Type B pancreatic cell (in vitro differentiated cells): ENCODE measurements at regions not wholly inside any gene's neighbourhood (a gene's known extent, or its start where the extent isn't known, plus 50 kb on each side); places are given as distances from the start of the nearest gene placed in this dataset.

Source experiments
- DNase-seq: peaks from one replicate; pipeline ENCODE4 v3.0.0; 2021; ENCODE audit warnings: mixed read lengths; ENCODE audit not compliant: unreplicated experiment; ENCODE audit errors: extremely low spot score
- H3K27ac Mint-ChIP-seq: 2 replicates; pipeline ENCODE4 v1.8.0; 2021; ENCODE audit warnings: mild to moderate bottlenecking, mixed read lengths
- H3K27me3 Mint-ChIP-seq: 2 replicates; pipeline ENCODE4 v1.8.0; 2021; ENCODE audit warnings: mixed read lengths
- H3K36me3 Mint-ChIP-seq: 2 replicates; pipeline ENCODE4 v1.8.0; 2021; ENCODE audit warnings: mixed read lengths
- H3K4me1 Mint-ChIP-seq: one replicate; pipeline ENCODE4 v1.8.0; 2021; ENCODE audit warnings: mixed read lengths; ENCODE audit not compliant: unreplicated experiment
- H3K4me3 Mint-ChIP-seq: 2 replicates; pipeline ENCODE4 v1.8.0; 2021; ENCODE audit warnings: mild to moderate bottlenecking, mixed read lengths
- H3K9me3 Mint-ChIP-seq: 2 replicates; pipeline ENCODE4 v1.8.0; 2021; ENCODE audit warnings: mixed read lengths
- TF ChIP-seq, protein P1 (sequence below): fragments of 200-600 bp; sonication (generic); conservative IDR thresholded peaks from 2 replicates; pipeline ENCODE4 v1.5.0; 2021; ENCODE audit warnings: antibody characterized with exemption, mild to moderate bottlenecking

GRCh38 chr2:224143526-224143925, 104.4 kb upstream of the SERPINE2 start:
- Mint-ChIP-seq H3K4me1 (peaks cover 17% of the 10 kb centered on the region), H3K9me3 (peaks cover 4% of the 10 kb centered on the region), H3K36me3 (peaks cover 4% of the 10 kb centered on the region), H3K27ac (no peak overlapping the region), H3K4me3 (no peak overlapping the region), H3K27me3 (peaks cover 23% of the 10 kb centered on the region)
- DNase-seq: no peak
- TF ChIP-seq, protein P1, sequence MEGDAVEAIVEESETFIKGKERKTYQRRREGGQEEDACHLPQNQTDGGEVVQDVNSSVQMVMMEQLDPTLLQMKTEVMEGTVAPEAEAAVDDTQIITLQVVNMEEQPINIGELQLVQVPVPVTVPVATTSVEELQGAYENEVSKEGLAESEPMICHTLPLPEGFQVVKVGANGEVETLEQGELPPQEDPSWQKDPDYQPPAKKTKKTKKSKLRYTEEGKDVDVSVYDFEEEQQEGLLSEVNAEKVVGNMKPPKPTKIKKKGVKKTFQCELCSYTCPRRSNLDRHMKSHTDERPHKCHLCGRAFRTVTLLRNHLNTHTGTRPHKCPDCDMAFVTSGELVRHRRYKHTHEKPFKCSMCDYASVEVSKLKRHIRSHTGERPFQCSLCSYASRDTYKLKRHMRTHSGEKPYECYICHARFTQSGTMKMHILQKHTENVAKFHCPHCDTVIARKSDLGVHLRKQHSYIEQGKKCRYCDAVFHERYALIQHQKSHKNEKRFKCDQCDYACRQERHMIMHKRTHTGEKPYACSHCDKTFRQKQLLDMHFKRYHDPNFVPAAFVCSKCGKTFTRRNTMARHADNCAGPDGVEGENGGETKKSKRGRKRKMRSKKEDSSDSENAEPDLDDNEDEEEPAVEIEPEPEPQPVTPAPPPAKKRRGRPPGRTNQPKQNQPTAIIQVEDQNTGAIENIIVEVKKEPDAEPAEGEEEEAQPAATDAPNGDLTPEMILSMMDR: no peak

GRCh38 chr2:224142397-224143312, 103.6 kb upstream of the SERPINE2 start:
- Mint-ChIP-seq H3K9me3 (peaks cover 10% of the 10 kb centered on the region), H3K27me3 (peaks cover 30% of the 10 kb centered on the region), H3K4me1 (peaks cover 17% of the 10 kb centered on the region), H3K36me3 (peaks cover 4% of the 10 kb centered on the region), H3K4me3 (no peak overlapping the region), H3K27ac (peak overlapping the region; percentile 48)
- no peak for DNase-seq
- TF ChIP-seq, protein P1: no peak

DNA sequence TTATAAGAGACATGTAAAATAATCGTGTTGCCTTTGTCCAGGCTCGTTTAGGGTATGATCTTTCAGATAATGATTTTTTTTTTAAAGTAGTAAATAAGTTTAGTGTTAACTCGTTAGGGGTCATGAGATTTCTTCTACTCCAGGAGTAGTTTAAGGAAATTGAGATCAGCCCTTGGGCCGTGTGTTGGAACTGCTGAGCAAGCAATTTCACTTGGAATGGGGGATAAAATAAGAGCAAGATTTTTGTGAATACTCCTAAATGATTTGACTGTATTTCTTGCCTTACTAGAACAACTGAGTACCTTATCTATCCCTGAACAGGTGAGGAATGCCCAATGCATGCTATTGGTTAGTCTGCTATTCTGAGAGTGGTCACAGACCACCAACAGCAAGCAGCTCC, 102.2 kb upstream of the SERPINE2 start:
- no peak overlapping the region for H3K27ac Mint-ChIP-seq
- no peak overlapping the region for H3K4me3 Mint-ChIP-seq
- peaks cover 33% of the 10 kb centered on the region for H3K27me3 Mint-ChIP-seq
- peaks cover 10% of the 10 kb centered on the region for H3K9me3 Mint-ChIP-seq
- no peak for DNase-seq
- TF ChIP-seq, protein P1: no peak
- H3K4me1 Mint-ChIP-seq: peaks cover 11% of the 10 kb centered on the region
- H3K36me3 Mint-ChIP-seq: peaks cover 4% of the 10 kb centered on the region

- no peak overlapping the region for H3K4me3 Mint-ChIP-seq
- H3K27ac Mint-ChIP-seq: no peak overlapping the region
- H3K9me3 Mint-ChIP-seq: peaks cover 10% of the 10 kb centered on the region
- DNase-seq: no peak
- TF ChIP-seq, protein P1: no peak
- H3K4me1 Mint-ChIP-seq: peaks cover 11% of the 10 kb centered on the region
- H3K36me3 Mint-ChIP-seq: peaks cover 4% of the 10 kb centered on the region
- peaks cover 36% of the 10 kb centered on the region for H3K27me3 Mint-ChIP-seq
Observed at GRCh38 chr2:224137208-224137607, 98.1 kb upstream of the SERPINE2 start.

GRCh38 chr2:224136396-224136795, 97.3 kb upstream of the SERPINE2 start:
- H3K36me3 Mint-ChIP-seq: peaks cover 4% of the 10 kb centered on the region
- no peak overlapping the region for H3K27ac Mint-ChIP-seq
- peaks cover 39% of the 10 kb centered on the region for H3K27me3 Mint-ChIP-seq

More at GRCh38 chr2:224136396-224136795, 97.3 kb upstream of the SERPINE2 start:
- H3K9me3 Mint-ChIP-seq: peaks cover 10% of the 10 kb centered on the region
- TF ChIP-seq, protein P1: no peak
- H3K4me1 Mint-ChIP-seq: peaks cover 5% of the 10 kb centered on the region
- H3K4me3 Mint-ChIP-seq: no peak overlapping the region
- DNase-seq: no peak
